HepG2 (cell line): ENCODE measurements at regions not wholly inside any gene's neighbourhood (a gene's known extent, or its start where the extent isn't known, plus 50 kb on each side); places are given as distances from the start of the nearest gene placed in this dataset.

Experiments
- ATAC-seq: fragments of 200-7000 bp; cut with Tn5 transposase; 3 replicates; pipeline ENCODE4 v1.9.1; 2020; ENCODE audit warnings: mild to moderate bottlenecking, moderate library complexity
- BruUV-seq: library from RNA; stranded (reverse); fragments of 400-500 nt; replicated peaks from 2 replicates; lab custom pipeline; 2021; lab: Mats Ljungman, UMichigan
- CTCF ChIA-PET: fragments of 300-600 bp; formaldehyde crosslinking; extraction: SDS; loops from one replicate; lab custom pipeline; 2021; ENCODE audit warnings: low total read pairs, inconsistent platforms, low intra/inter-chr PET ratio; lab: Yijun Ruan, JAX
- POLR2A ChIA-PET: fragments of 350-600 bp; sonication (Branson Sonifier 250); formaldehyde crosslinking; loops from one replicate; lab custom pipeline; 2020; ENCODE audit warnings: antibody characterized with exemption, inconsistent platforms; lab: Yijun Ruan, JAX
- DNase-seq: peaks from one replicate; pipeline ENCODE4 v3.0.0-alpha.2; 2015; ENCODE audit warnings: low spot score
- FAIRE-seq: peaks from 3 replicates; lab custom pipeline; 2011; peaks lifted over from hg19 to GRCh38; lab: Jason Lieb, UNC
- H2AFZ ChIP-seq: one replicate; pipeline ENCODE4 v1.6.1; 2011; ENCODE audit warnings: low read length, inconsistent platforms
- H3K27ac ChIP-seq: fragments of 300-600 bp; 3 replicates; pipeline ENCODE4 v1.8.0; 2011; ENCODE audit warnings: mixed run types, mild to moderate bottlenecking, mixed read lengths, low read length, inconsistent platforms; ENCODE audit not compliant: insufficient read depth; ENCODE audit errors: extremely low read length
- H3K27me3 ChIP-seq, 2 experiments: fragments of 200-600 bp in 1 of 2; 2 replicates in 1 of 2; 3 replicates in 1 of 2; pipeline versions ENCODE4 v1.6.0 to v1.8.0; 2011; ENCODE audit warnings: low read length in 2 of 2, mild to moderate bottlenecking in 2 of 2, moderate library complexity in 2 of 2, inconsistent platforms in 1 of 2; ENCODE audit not compliant: insufficient read depth in 2 of 2, control insufficient read depth in 1 of 2
- H3K36me3 ChIP-seq, 2 experiments: fragments of 200-600 bp in 1 of 2; replicated peaks in 1 of 2; 2 replicates in 1 of 2; 3 replicates in 1 of 2; pipeline versions ENCODE4 v1.5.1 to v1.8.0; 2011; ENCODE audit warnings: low read length in 2 of 2, inconsistent platforms in 1 of 2; ENCODE audit not compliant: insufficient read depth in 2 of 2, control insufficient read depth in 1 of 2
- H3K4me1 ChIP-seq: 2 replicates; pipeline ENCODE4 v1.5.1; 2012; ENCODE audit warnings: low read length, inconsistent platforms; ENCODE audit not compliant: insufficient read depth
- H3K4me2 ChIP-seq: 2 replicates; pipeline ENCODE4 v1.6.0; 2011; ENCODE audit warnings: low read depth, low read length, inconsistent platforms
- H3K4me3 ChIP-seq, 3 experiments: fragments of 200-600 bp in 1 of 3; sonication (generic), shearing (Covaris generic) in 1 of 3; replicated peaks in 1 of 3; 2 replicates each; pipeline ENCODE4 v1.5.1; 2011 to 2016; ENCODE audit warnings: low read length in 3 of 3, inconsistent platforms in 2 of 3, low read depth in 2 of 3, mild to moderate bottlenecking in 2 of 3, control low read depth in 1 of 3, mixed read lengths in 1 of 3; ENCODE audit not compliant: insufficient read depth in 1 of 3
- H3K79me2 ChIP-seq: one replicate; pipeline ENCODE4 v1.6.1; 2011; ENCODE audit warnings: low read length, inconsistent platforms; ENCODE audit not compliant: insufficient read depth
- H3K9ac ChIP-seq: 2 replicates; pipeline ENCODE4 v1.6.0; 2011; ENCODE audit warnings: mild to moderate bottlenecking, low read depth, low read length, inconsistent platforms; ENCODE audit not compliant: insufficient read depth
- H3K9me3 ChIP-seq: 2 replicates; pipeline ENCODE4 v1.5.1; 2012; ENCODE audit warnings: mild to moderate bottlenecking, low read length
- H4K20me1 ChIP-seq: 2 replicates; pipeline ENCODE4 v1.6.0; 2011; ENCODE audit warnings: inconsistent platforms, mild to moderate bottlenecking, low read length, moderate library complexity; ENCODE audit not compliant: insufficient read depth
- ATF7 ChIP-seq, 2 experiments: fragments of 450-650 bp in 1 of 2; sonication (generic) in 1 of 2; formaldehyde crosslinking in 1 of 2; IDR thresholded peaks; 2 replicates each; pipeline versions ENCODE4 v1.4.0 to v1.6.1; 2016 to 2020; ENCODE audit warnings: antibody characterized with exemption in 1 of 2, mild to moderate bottlenecking in 1 of 2, missing genetic modification reagents in 1 of 2
- DNMT3B ChIP-seq: conservative IDR thresholded peaks from 2 replicates; pipeline ENCODE4 v1.6.1; 2016; ENCODE audit warnings: missing biosample characterization, control low read depth
- DPF2 ChIP-seq: sonication (generic); formaldehyde crosslinking; IDR thresholded peaks from 2 replicates; pipeline ENCODE4 v1.4.0; 2020; ENCODE audit warnings: mild to moderate bottlenecking, low read depth, missing genetic modification reagents, borderline replicate concordance
- GLI4 ChIP-seq: sonication (generic); formaldehyde crosslinking; IDR thresholded peaks from 2 replicates; pipeline ENCODE4 v1.5.1; 2020; ENCODE audit warnings: missing genetic modification reagents, mild to moderate bottlenecking, moderate library complexity, borderline replicate concordance
- GZF1 ChIP-seq: sonication (generic); formaldehyde crosslinking; IDR thresholded peaks from 2 replicates; pipeline ENCODE4 v1.5.1; 2020; ENCODE audit warnings: mild to moderate bottlenecking, missing genetic modification reagents
- JDP2 ChIP-seq: sonication (generic); formaldehyde crosslinking; IDR thresholded peaks from 2 replicates; pipeline ENCODE4 v1.8.1; 2022; ENCODE audit warnings: missing genetic modification reagents, borderline replicate concordance
- MAF1 ChIP-seq: sonication (generic); formaldehyde crosslinking; IDR thresholded peaks from 2 replicates; pipeline ENCODE4 v1.5.0; 2020; ENCODE audit warnings: missing genetic modification reagents, borderline replicate concordance
- MAFK ChIP-seq, 2 experiments: IDR thresholded peaks in 1 of 2; conservative IDR thresholded peaks in 1 of 2; 2 replicates each; pipeline ENCODE4 v1.6.1; 2011; ENCODE audit warnings: improper control_type of control experiment in 2 of 2, low read length in 2 of 2
- NFE2L1 ChIP-seq: sonication (generic); formaldehyde crosslinking; IDR thresholded peaks from 2 replicates; pipeline ENCODE4 v1.4.0; 2020; ENCODE audit warnings: missing genetic modification reagents, mild to moderate bottlenecking, borderline replicate concordance
- NPAS2 ChIP-seq: sonication (generic); formaldehyde crosslinking; IDR thresholded peaks from 2 replicates; pipeline ENCODE4 v1.8.0; 2022; ENCODE audit warnings: mild to moderate bottlenecking, missing genetic modification reagents, borderline replicate concordance
- NR1H2 ChIP-seq: sonication (generic); formaldehyde crosslinking; IDR thresholded peaks from 2 replicates; pipeline ENCODE4 v1.8.1; 2022; ENCODE audit warnings: low read depth, missing genetic modification reagents, borderline replicate concordance
- PAF1 ChIP-seq: IDR thresholded peaks from 2 replicates; pipeline ENCODE4 v1.6.1; 2016; ENCODE audit warnings: missing genetic modification reagents, missing compliant biosample characterization
- REPIN1 ChIP-seq: sonication (generic); formaldehyde crosslinking; IDR thresholded peaks from 2 replicates; pipeline ENCODE4 v1.8.0; 2022; ENCODE audit warnings: missing genetic modification reagents, low read depth, mild to moderate bottlenecking, borderline replicate concordance
- RXRB ChIP-seq: IDR thresholded peaks from 2 replicates; pipeline ENCODE4 v1.6.1; 2016; ENCODE audit warnings: borderline replicate concordance, missing genetic modification reagents, missing compliant biosample characterization
- SNRNP70 ChIP-seq: fragments of 200-400 bp; formaldehyde crosslinking; IDR thresholded peaks from 2 replicates; pipeline ENCODE4 v1.6.1; 2017; ENCODE audit warnings: mild to moderate bottlenecking, low read depth, low read length, moderate library complexity
- TAF15 ChIP-seq: fragments of 200-400 bp; formaldehyde crosslinking; IDR thresholded peaks from one replicate; pipeline ENCODE4 v1.6.1; 2018; ENCODE audit warnings: mild to moderate bottlenecking, low read depth, low read length; ENCODE audit not compliant: poor library complexity, severe bottlenecking
- ZBTB8A ChIP-seq: sonication (generic); formaldehyde crosslinking; IDR thresholded peaks from 2 replicates; pipeline ENCODE4 v1.4.0; 2020; ENCODE audit warnings: mild to moderate bottlenecking, low read depth, missing genetic modification reagents, borderline replicate concordance
- ZNF441 ChIP-seq: sonication (generic); formaldehyde crosslinking; IDR thresholded peaks from 2 replicates; pipeline ENCODE4 v1.7.0; 2021; ENCODE audit warnings: missing genetic modification reagents, borderline replicate concordance
- ZNF510 ChIP-seq: sonication (generic); formaldehyde crosslinking; IDR thresholded peaks from 2 replicates; pipeline ENCODE4 v1.4.0; 2020; ENCODE audit warnings: low read depth, mild to moderate bottlenecking, missing genetic modification reagents
- ZNF788 ChIP-seq: sonication (generic); formaldehyde crosslinking; IDR thresholded peaks from 2 replicates; pipeline ENCODE4 v1.5.0; 2020; ENCODE audit warnings: mild to moderate bottlenecking, missing genetic modification reagents, borderline replicate concordance
- WGBS: methylation state at CpG from one replicate; pipeline ENCODE4 v1.1.6; 2017; ENCODE audit warnings: low lambda C conversion rate; 5-methylcytosine and 5-hydroxymethylcytosine counted together
- in situ Hi-C: cut with HindIII; loops from 2 replicates; pipeline ENCODE4 v1.10.0; 2017; ENCODE audit warnings: low pct_unique_long_range_greater_than_20kb; ENCODE audit not compliant: extremely low pct_ligation_motif_present
- intact Hi-C: fragments of 100-400 bp; cut with micrococcal nuclease; formaldehyde crosslinking; loops from one replicate; pipeline ENCODE4 v1.10.0; 2022; ENCODE audit not compliant: unreplicated experiment
- TF ChIP-seq, protein P1 (sequence below): sonication (generic); formaldehyde crosslinking; IDR thresholded peaks from 2 replicates; pipeline ENCODE4 v1.5.0; 2020; ENCODE audit warnings: mild to moderate bottlenecking, missing genetic modification reagents, borderline replicate concordance
- TF ChIP-seq, protein P2 (sequence below): IDR thresholded peaks from 2 replicates; pipeline ENCODE4 v1.6.1; 2018; ENCODE audit warnings: missing genetic modification reagents

DNA sequence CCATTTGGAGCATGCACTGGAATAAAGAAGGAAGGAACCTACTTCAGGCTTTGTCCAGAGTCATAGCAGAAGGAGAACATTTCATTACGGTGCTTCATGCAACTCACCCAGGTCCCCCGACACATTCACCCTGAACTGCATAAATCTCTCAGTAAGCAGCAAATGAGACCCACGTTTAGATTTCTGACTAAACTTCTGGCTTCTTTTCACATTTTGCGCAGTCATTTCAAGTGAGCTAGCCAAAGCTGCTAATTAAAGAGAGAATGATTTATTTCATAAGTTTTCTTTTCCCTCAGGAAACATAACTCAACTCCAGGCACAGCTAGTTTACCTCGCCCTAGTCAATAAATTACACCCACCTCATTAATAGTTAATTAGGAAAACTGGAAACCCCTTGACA is 88.6 kb upstream of the GAS1 start:
- FAIRE-seq, result no peak

DNA sequence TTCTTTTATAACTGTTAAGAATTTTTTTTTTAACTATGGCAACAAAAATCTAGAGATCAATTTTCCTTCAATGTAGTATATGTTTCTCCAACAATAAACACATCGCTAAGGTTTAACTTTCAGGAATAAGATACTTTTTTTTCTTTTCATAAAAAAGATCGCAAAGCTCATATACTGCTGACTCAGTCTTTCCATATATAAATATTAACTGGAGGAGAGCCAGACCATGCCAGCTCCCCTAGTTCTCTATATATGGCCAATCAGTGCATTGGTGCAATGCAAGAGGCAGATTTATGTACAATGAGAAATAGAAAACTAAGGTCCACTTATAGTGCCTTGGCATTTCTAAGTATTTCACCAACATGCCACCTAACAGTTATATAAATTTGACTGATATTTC is 89.2 kb upstream of the GAS1 start:
- WGBS, result 23% methylated on average over 2 of the region's 2 CpGs
- H3K4me3 ChIP-seq, result no peak overlapping the region
- no peaks in the 10 kb centered on the region for H4K20me1 ChIP-seq
- ChIA-PET CTCF (no interaction called here), POLR2A (no interaction called here)
- no TSS peak for BruUV-seq
- FAIRE-seq (no peak), ATAC-seq (no peak), DNase-seq (no peak)
- no peak overlapping the region for H3K9ac ChIP-seq
- no peaks in the 10 kb centered on the region for H3K9me3 ChIP-seq
- no peaks in the 10 kb centered on the region for H3K4me1 ChIP-seq
- no peak overlapping the region for H3K27ac ChIP-seq
- no peaks in the 10 kb centered on the region for H3K36me3 ChIP-seq
- H3K27me3 ChIP-seq, result peaks cover 0 to 14% of the 10 kb centered on the region in 2 experiments; a peak in 2 of 5 replicates
- H2AFZ ChIP-seq, result no peak overlapping the region
- in situ Hi-C loops (no loop called here), intact Hi-C loops (no loop called here)
- H3K79me2 ChIP-seq, result no peaks in the 10 kb centered on the region
- no peak overlapping the region for H3K4me2 ChIP-seq
- TF ChIP-seq, protein P1, sequence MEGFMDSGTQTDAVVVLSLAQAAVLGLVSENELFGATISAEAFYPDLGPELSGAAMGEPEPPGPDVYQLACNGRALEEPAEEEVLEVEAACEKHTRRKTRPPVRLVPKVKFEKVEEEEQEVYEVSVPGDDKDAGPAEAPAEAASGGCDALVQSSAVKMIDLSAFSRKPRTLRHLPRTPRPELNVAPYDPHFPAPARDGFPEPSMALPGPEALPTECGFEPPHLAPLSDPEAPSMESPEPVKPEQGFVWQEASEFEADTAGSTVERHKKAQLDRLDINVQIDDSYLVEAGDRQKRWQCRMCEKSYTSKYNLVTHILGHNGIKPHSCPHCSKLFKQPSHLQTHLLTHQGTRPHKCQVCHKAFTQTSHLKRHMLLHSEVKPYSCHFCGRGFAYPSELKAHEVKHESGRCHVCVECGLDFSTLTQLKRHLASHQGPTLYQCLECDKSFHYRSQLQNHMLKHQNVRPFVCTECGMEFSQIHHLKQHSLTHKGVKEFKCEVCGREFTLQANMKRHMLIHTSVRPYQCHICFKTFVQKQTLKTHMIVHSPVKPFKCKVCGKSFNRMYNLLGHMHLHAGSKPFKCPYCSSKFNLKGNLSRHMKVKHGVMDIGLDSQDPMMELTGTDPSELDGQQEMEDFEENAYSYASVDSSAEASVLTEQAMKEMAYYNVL (CRISPR knock-in tag), result no peak
- TF ChIP-seq ATF7 (IDR thresholded peaks at IDR 0.05) (no peak), ATF7 (CRISPR knock-in tag; IDR thresholded peaks at IDR 0.05) (no peak), MAFK (conservative IDR thresholded peaks at IDR 0.05 in 1 of 2, IDR thresholded peaks at IDR 0.05 in 1 of 2; ENCODE audit: low read length in 2 of 2) (peak; percentile 49 to 78; a peak in 3 of 4 replicates), RXRB (no peak)

More for the DNA sequence above, 88.6 kb upstream of the GAS1 start:
- Histone ChIP-seq H3K9me3 (no peaks in the 10 kb centered on the region), H3K4me3 (no peak overlapping the region), H3K27me3 (peaks cover 0 to 14% of the 10 kb centered on the region in 2 experiments; a peak in 2 of 5 replicates), H2AFZ (no peak overlapping the region), H3K79me2 (no peaks in the 10 kb centered on the region), H3K9ac (no peak overlapping the region), H3K4me2 (no peak overlapping the region), H3K27ac (no peak overlapping the region), H3K36me3 (no peaks in the 10 kb centered on the region), H3K4me1 (no peaks in the 10 kb centered on the region), H4K20me1 (no peaks in the 10 kb centered on the region)
- ChIA-PET POLR2A (no interaction called here), CTCF (no interaction called here)
- TF ChIP-seq NPAS2 (no peak), GLI4 (CRISPR knock-in tag) (no peak), ZBTB8A (no peak), GZF1 (no peak), MAF1 (no peak), NFE2L1 (no peak), REPIN1 (no peak), ZNF441 (CRISPR knock-in tag) (no peak), SNRNP70 (no peak), PAF1 (CRISPR knock-in tag) (no peak), ZNF510 (CRISPR knock-in tag) (no peak), TAF15 (no peak), NR1H2 (CRISPR knock-in tag) (no peak), DNMT3B (CRISPR knock-in tag) (no peak), ZNF788 (CRISPR knock-in tag) (no peak), DPF2 (CRISPR knock-in tag) (no peak), JDP2 (CRISPR knock-in tag) (no peak)
- TF ChIP-seq, protein P2, sequence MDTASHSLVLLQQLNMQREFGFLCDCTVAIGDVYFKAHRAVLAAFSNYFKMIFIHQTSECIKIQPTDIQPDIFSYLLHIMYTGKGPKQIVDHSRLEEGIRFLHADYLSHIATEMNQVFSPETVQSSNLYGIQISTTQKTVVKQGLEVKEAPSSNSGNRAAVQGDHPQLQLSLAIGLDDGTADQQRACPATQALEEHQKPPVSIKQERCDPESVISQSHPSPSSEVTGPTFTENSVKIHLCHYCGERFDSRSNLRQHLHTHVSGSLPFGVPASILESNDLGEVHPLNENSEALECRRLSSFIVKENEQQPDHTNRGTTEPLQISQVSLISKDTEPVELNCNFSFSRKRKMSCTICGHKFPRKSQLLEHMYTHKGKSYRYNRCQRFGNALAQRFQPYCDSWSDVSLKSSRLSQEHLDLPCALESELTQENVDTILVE (CRISPR knock-in tag), result no peak
- WGBS, result 20% methylated on average over 5 of the region's 5 CpGs
- in situ Hi-C loops, result no loop called here
- intact Hi-C loops, result no loop called here
- no TSS peak for BruUV-seq
- ATAC-seq, result no peak
- no peak for DNase-seq
